Trophoblast cell (in vitro differentiated cells and primary cell): ENCODE measurements at regions not wholly inside any gene's neighbourhood (a gene's known extent, or its start where the extent isn't known, plus 50 kb on each side); places are given as distances from the start of the nearest gene placed in this dataset.
"Not testable (repeated sequence)": the region's sequence is repeated elsewhere in the genome, so short reads cannot be mapped to it uniquely, and the experiment has no call there.

ENCODE experiments used
- DNase-seq, 2 donors: peaks; one replicate each; pipeline ENCODE4 v3.0.0-alpha.2; 2016
- H2AFZ ChIP-seq: 2 replicates; pipeline ENCODE4 v1.6.1; 2013; ENCODE audit warnings: low read length, moderate library complexity, mild to moderate bottlenecking; ENCODE audit not compliant: insufficient read depth, poor library complexity
- H2AK5ac ChIP-seq: 2 replicates; pipeline ENCODE4 v1.6.1; 2013; ENCODE audit warnings: mild to moderate bottlenecking, low read length
- H2BK120ac ChIP-seq: 2 replicates; pipeline ENCODE4 v1.6.1; 2013; ENCODE audit warnings: low read length, mild to moderate bottlenecking, moderate library complexity; ENCODE audit not compliant: insufficient read depth, poor library complexity
- H2BK12ac ChIP-seq: 2 replicates; pipeline ENCODE4 v1.6.1; 2013; ENCODE audit warnings: mild to moderate bottlenecking, low read length, moderate library complexity
- H2BK5ac ChIP-seq: 2 replicates; pipeline ENCODE4 v1.6.1; 2013; ENCODE audit warnings: low read length, low read depth, moderate library complexity, mild to moderate bottlenecking; ENCODE audit not compliant: poor library complexity
- H3K14ac ChIP-seq: 2 replicates; pipeline ENCODE4 v1.6.1; 2013; ENCODE audit warnings: mild to moderate bottlenecking, low read length
- H3K18ac ChIP-seq: 2 replicates; pipeline ENCODE4 v1.6.1; 2013; ENCODE audit warnings: mild to moderate bottlenecking, low read length
- H3K23ac ChIP-seq: 2 replicates; pipeline ENCODE4 v1.6.1; 2013; ENCODE audit warnings: low read length
- H3K27ac ChIP-seq: 2 replicates; pipeline ENCODE4 v1.5.1; 2013; ENCODE audit warnings: low read depth, mild to moderate bottlenecking, inconsistent platforms, low read length, moderate library complexity
- H3K27me3 ChIP-seq: 2 replicates; pipeline ENCODE4 v1.6.1; 2013; ENCODE audit warnings: inconsistent platforms, mild to moderate bottlenecking, low read length, moderate library complexity; ENCODE audit not compliant: insufficient read depth
- H3K36me3 ChIP-seq, 2 experiments: 1 replicate in 1 of 2; 2 replicates in 1 of 2; pipeline ENCODE4 v1.6.1; 2013; ENCODE audit warnings: low read length in 2 of 2, mild to moderate bottlenecking in 2 of 2, moderate library complexity in 1 of 2; ENCODE audit not compliant: insufficient read depth in 2 of 2, control insufficient read depth in 1 of 2
- H3K4ac ChIP-seq: 2 replicates; pipeline ENCODE4 v1.6.1; 2013; ENCODE audit warnings: low read depth, mild to moderate bottlenecking, low read length, moderate library complexity
- H3K4me1 ChIP-seq, 2 experiments: 1 replicate in 1 of 2; 2 replicates in 1 of 2; pipeline ENCODE4 v1.6.1; 2013; ENCODE audit warnings: low read length in 2 of 2, mild to moderate bottlenecking in 2 of 2, moderate library complexity in 1 of 2; ENCODE audit not compliant: insufficient read depth in 2 of 2, control insufficient read depth in 1 of 2
- H3K4me2 ChIP-seq: 2 replicates; pipeline ENCODE4 v1.6.1; 2013; ENCODE audit warnings: inconsistent platforms, mild to moderate bottlenecking, low read length, moderate library complexity
- H3K4me3 ChIP-seq: 2 replicates; pipeline ENCODE4 v1.5.1; 2013; ENCODE audit warnings: mild to moderate bottlenecking, low read depth, low read length, inconsistent platforms
- H3K79me1 ChIP-seq: one replicate; pipeline ENCODE4 v1.6.1; 2013; ENCODE audit warnings: low read length
- H3K79me2 ChIP-seq: 2 replicates; pipeline ENCODE4 v1.6.1; 2013; ENCODE audit warnings: low read length, mild to moderate bottlenecking; ENCODE audit not compliant: control insufficient read depth, insufficient read depth, poor library complexity
- H3K9ac ChIP-seq: 2 replicates; pipeline ENCODE4 v1.6.1; 2013; ENCODE audit warnings: mild to moderate bottlenecking, low read length
- H3K9me3 ChIP-seq: 2 replicates; pipeline ENCODE4 v1.6.1; 2013; ENCODE audit warnings: low read depth, mild to moderate bottlenecking, control low read depth, inconsistent platforms, low read length; ENCODE audit not compliant: insufficient read depth
- H4K12ac ChIP-seq: 2 replicates; pipeline ENCODE4 v1.6.1; 2013; ENCODE audit warnings: low read depth, mild to moderate bottlenecking, low read length, moderate library complexity
- H4K8ac ChIP-seq: 2 replicates; pipeline ENCODE4 v1.6.1; 2013; ENCODE audit warnings: low read depth, mild to moderate bottlenecking, low read length, moderate library complexity
- H4K91ac ChIP-seq: one replicate; pipeline ENCODE4 v1.6.1; 2013; ENCODE audit warnings: low read depth, mild to moderate bottlenecking, low read length, moderate library complexity
- WGBS: extraction: QIAGEN DNeasy Blood & Tissue Kit; methylation state at CpG from one replicate; pipeline ENCODE4 v1.1.7; 2013; ENCODE audit warnings: missing lambda C conversion rate; ENCODE audit not compliant: insufficient read length, insufficient coverage; ENCODE audit errors: extremely low coverage; 5-methylcytosine and 5-hydroxymethylcytosine counted together

- H3K23ac ChIP-seq, H3K27me3 ChIP-seq, H3K27ac ChIP-seq, H3K36me3 ChIP-seq, H3K9ac ChIP-seq, H2BK120ac ChIP-seq, H2BK5ac ChIP-seq, H3K9me3 ChIP-seq, H2AK5ac ChIP-seq, H3K4ac ChIP-seq, H4K12ac ChIP-seq, H2BK12ac ChIP-seq, H3K4me2 ChIP-seq, H3K14ac ChIP-seq, H4K8ac ChIP-seq, H3K4me1 ChIP-seq, H3K79me2 ChIP-seq, H3K79me1 ChIP-seq, DNase-seq, H3K18ac ChIP-seq, H2AFZ ChIP-seq, H3K4me3 ChIP-seq, H4K91ac ChIP-seq: not testable (repeated sequence)
- no CpG with 5 or more reads among the region's 27 CpGs for WGBS
Measured at GRCh38 chr9:38324213-38324612, 68.3 kb upstream of the ALDH1B1 start.

GRCh38 chr9:38322937-38323336, 69.6 kb upstream of the ALDH1B1 start:
- Histone ChIP-seq H3K4me1 (no peaks in the 10 kb centered on the region), H3K14ac (no peak overlapping the region), H3K9me3 (no peaks in the 10 kb centered on the region), H2BK12ac (no peak overlapping the region), H2BK5ac (no peak overlapping the region), H3K9ac (no peak overlapping the region), H2AFZ (no peak overlapping the region), H3K4ac (no peak overlapping the region), H3K79me2 (no peaks in the 10 kb centered on the region), H2AK5ac (no peak overlapping the region), H3K18ac (no peak overlapping the region), H3K27me3 (no peaks in the 10 kb centered on the region), H3K23ac (no peak overlapping the region), H3K4me3 (no peak overlapping the region), H3K4me2 (no peak overlapping the region), H4K91ac (no peak overlapping the region), H3K36me3 (no peaks in the 10 kb centered on the region), H4K12ac (no peak overlapping the region), H3K27ac (no peak overlapping the region), H2BK120ac (no peak overlapping the region), H4K8ac (no peak overlapping the region), H3K79me1 (no peaks in the 10 kb centered on the region)
- no peak for DNase-seq
- no CpG with 5 or more reads among the region's 3 CpGs for WGBS

GRCh38 chr9:38319496-38320173, 72.9 kb upstream of the ALDH1B1 start:
- Histone ChIP-seq H3K27ac (no peak overlapping the region), H2AFZ (no peak overlapping the region), H3K27me3 (no peaks in the 10 kb centered on the region), H4K8ac (no peak overlapping the region), H3K79me2 (no peaks in the 10 kb centered on the region), H2AK5ac (no peak overlapping the region), H3K4ac (no peak overlapping the region), H3K14ac (no peak overlapping the region), H3K18ac (no peak overlapping the region), H3K79me1 (no peaks in the 10 kb centered on the region), H4K12ac (no peak overlapping the region), H4K91ac (no peak overlapping the region), H3K4me1 (no peaks in the 10 kb centered on the region), H3K4me2 (no peak overlapping the region), H3K4me3 (no peak overlapping the region), H3K9me3 (no peaks in the 10 kb centered on the region), H3K36me3 (no peaks in the 10 kb centered on the region), H2BK12ac (no peak overlapping the region), H2BK5ac (no peak overlapping the region), H3K23ac (no peak overlapping the region), H2BK120ac (no peak overlapping the region), H3K9ac (no peak overlapping the region)
- no peak for DNase-seq
- WGBS, result no CpG with 5 or more reads among the region's 5 CpGs

GRCh38 chr9:38318759-38319495, 73.6 kb upstream of the ALDH1B1 start:
- Histone ChIP-seq H2BK120ac (no peak overlapping the region), H2AFZ (no peak overlapping the region), H3K79me2 (no peaks in the 10 kb centered on the region), H3K4ac (no peak overlapping the region), H3K18ac (no peak overlapping the region), H4K12ac (no peak overlapping the region), H3K36me3 (no peaks in the 10 kb centered on the region), H3K9ac (no peak overlapping the region), H2BK12ac (no peak overlapping the region), H3K4me3 (no peak overlapping the region), H3K9me3 (no peaks in the 10 kb centered on the region), H3K79me1 (no peaks in the 10 kb centered on the region), H3K27ac (no peak overlapping the region), H3K27me3 (no peaks in the 10 kb centered on the region), H3K4me1 (no peaks in the 10 kb centered on the region), H3K23ac (no peak overlapping the region), H4K91ac (no peak overlapping the region), H3K14ac (no peak overlapping the region), H3K4me2 (no peak overlapping the region), H2BK5ac (no peak overlapping the region), H2AK5ac (no peak overlapping the region), H4K8ac (no peak overlapping the region)
- no peak for DNase-seq
- WGBS, result no CpG with 5 or more reads among the region's 13 CpGs
